ENCODE measurements at regions not wholly inside any gene's neighbourhood (a gene's known extent, or its start where the extent isn't known, plus 50 kb on each side); places are given as distances from the start of the nearest gene placed in this dataset.

GRCh38 chr18:71643822-71644221 lies 900.3 kb downstream of the CBLN2 start:
- Histone ChIP-seq H3K36me3 (ENCODE audit: control insufficient read depth in 2 of 2, insufficient read depth in 2 of 2, low read length in 1 of 2) (no peaks in the 10 kb centered on the region), H3K4me3 (ENCODE audit: low read depth in 1 of 2, low read length in 2 of 2) (no peak overlapping the region), H3K4me1 (ENCODE audit: control insufficient read depth in 2 of 2, insufficient read depth in 2 of 2, low read length in 1 of 2) (no peaks in the 10 kb centered on the region), H3K27me3 (ENCODE audit: control insufficient read depth in 1 of 2, insufficient read depth in 2 of 2, low read length in 2 of 2) (no peaks in the 10 kb centered on the region), H3K27ac (ENCODE audit: low read depth in 2 of 2, low read length in 1 of 2) (no peak overlapping the region), H3K9me3 (ENCODE audit: control insufficient read depth in 2 of 2, insufficient read depth in 1 of 2, low read depth in 1 of 2, low read length in 1 of 2) (peaks cover 0 to 2% of the 10 kb centered on the region in 2 donors)
- WGBS, 2 donors = 92 to 94% methylated on average over 12 of the region's 12 CpGs

DNA sequence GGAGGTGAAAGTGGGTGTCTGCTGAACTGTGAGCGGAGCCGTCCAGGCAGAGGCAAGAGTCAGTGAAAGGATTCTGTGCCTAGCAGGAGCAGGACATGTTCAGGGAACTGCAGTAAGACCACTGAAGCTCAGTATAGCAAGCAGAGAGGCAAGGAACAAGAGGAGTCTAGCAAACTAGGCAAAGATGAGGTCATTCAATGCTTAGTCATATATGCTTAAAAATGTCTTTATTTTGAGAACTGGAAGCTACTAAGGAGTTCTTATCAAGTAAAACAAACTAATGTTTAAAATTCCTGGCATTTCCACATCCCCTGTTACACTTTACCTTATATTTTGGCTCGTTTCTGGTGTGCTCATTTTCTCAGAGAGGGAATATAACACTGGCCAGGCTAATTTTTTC lies 913.4 kb downstream of the CBLN2 start:
- Histone ChIP-seq H3K36me3 (ENCODE audit: control insufficient read depth in 2 of 2, insufficient read depth in 2 of 2, low read length in 1 of 2) (no peaks in the 10 kb centered on the region), H3K4me1 (ENCODE audit: control insufficient read depth in 2 of 2, insufficient read depth in 2 of 2, low read length in 1 of 2) (no peaks in the 10 kb centered on the region), H3K27ac (ENCODE audit: low read depth in 2 of 2, low read length in 1 of 2) (no peak overlapping the region), H3K27me3 (ENCODE audit: control insufficient read depth in 1 of 2, insufficient read depth in 2 of 2, low read length in 2 of 2) (no peaks in the 10 kb centered on the region), H3K9me3 (ENCODE audit: control insufficient read depth in 2 of 2, insufficient read depth in 1 of 2, low read depth in 1 of 2, low read length in 1 of 2) (no peaks in the 10 kb centered on the region), H3K4me3 (ENCODE audit: low read depth in 1 of 2, low read length in 2 of 2) (no peak overlapping the region)
- WGBS, 2 donors = 69% methylated on average over 3 of the region's 3 CpGs

- Histone ChIP-seq H3K4me3 (ENCODE audit: low read depth in 1 of 2, low read length in 2 of 2) (no peak overlapping the region), H3K9me3 (ENCODE audit: control insufficient read depth in 2 of 2, insufficient read depth in 1 of 2, low read depth in 1 of 2, low read length in 1 of 2) (peaks cover 0 to 4% of the 10 kb centered on the region in 2 donors), H3K27ac (ENCODE audit: low read depth in 2 of 2, low read length in 1 of 2) (no peak overlapping the region), H3K4me1 (ENCODE audit: control insufficient read depth in 2 of 2, insufficient read depth in 2 of 2, low read length in 1 of 2) (no peaks in the 10 kb centered on the region), H3K36me3 (ENCODE audit: control insufficient read depth in 2 of 2, insufficient read depth in 2 of 2, low read length in 1 of 2) (no peaks in the 10 kb centered on the region), H3K27me3 (ENCODE audit: control insufficient read depth in 1 of 2, insufficient read depth in 2 of 2, low read length in 2 of 2) (no peaks in the 10 kb centered on the region)
- WGBS, 2 donors = 76 to 81% methylated on average over 1 of the region's 1 CpG
Measured at GRCh38 chr18:71625556-71626090, 918.5 kb downstream of the CBLN2 start.

DNA sequence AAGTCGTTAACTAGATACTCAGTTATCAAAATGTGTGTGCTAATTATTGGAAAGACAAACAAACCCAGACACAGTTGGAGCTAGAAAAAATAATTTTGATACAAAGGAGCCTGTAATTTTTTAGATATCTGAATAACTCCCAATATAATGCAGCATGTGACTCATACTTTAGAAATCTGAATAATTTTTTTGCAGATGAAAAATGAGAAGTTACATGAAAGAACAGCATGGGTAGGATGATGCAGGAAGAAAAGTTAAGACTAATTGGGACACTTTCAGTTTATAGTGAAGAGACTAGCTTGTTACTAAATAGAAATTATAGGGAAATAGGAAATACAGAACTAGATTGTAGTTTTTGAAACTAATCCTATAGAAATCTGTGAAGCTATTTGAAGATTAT lies 945.8 kb downstream of the CBLN2 start:
- 25 to 42% methylated on average over 1 of the region's 1 CpG for WGBS, 2 donors
- Histone ChIP-seq H3K27ac (ENCODE audit: low read depth in 2 of 2, low read length in 1 of 2) (no peak overlapping the region), H3K4me1 (ENCODE audit: control insufficient read depth in 2 of 2, insufficient read depth in 2 of 2, low read length in 1 of 2) (no peaks in the 10 kb centered on the region), H3K9me3 (ENCODE audit: control insufficient read depth in 2 of 2, insufficient read depth in 1 of 2, low read depth in 1 of 2, low read length in 1 of 2) (no peaks in the 10 kb centered on the region), H3K4me3 (ENCODE audit: low read depth in 1 of 2, low read length in 2 of 2) (no peak overlapping the region), H3K27me3 (ENCODE audit: control insufficient read depth in 1 of 2, insufficient read depth in 2 of 2, low read length in 2 of 2) (no peaks in the 10 kb centered on the region), H3K36me3 (ENCODE audit: control insufficient read depth in 2 of 2, insufficient read depth in 2 of 2, low read length in 1 of 2) (no peaks in the 10 kb centered on the region)

DNA sequence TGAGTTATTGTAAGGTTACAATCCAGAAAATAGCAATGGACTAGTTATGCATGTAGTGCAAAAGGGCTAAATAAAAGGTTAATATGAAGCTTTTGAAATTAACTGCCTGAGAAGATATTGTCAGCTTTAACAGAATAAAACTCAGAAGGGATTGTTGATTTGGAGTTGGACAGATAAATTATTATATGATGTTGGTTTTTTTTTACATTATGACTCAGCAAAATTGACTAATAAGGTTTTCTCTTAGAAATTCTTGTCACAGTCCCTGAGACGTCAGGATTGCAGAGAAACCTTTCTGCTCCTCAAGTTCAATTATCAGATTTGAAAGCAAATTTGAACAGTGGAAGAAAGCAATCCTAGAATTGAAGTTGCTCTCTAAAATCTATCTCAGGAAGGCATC lies 946.9 kb downstream of the CBLN2 start:
- WGBS, 2 donors = 39 to 50% methylated on average over 1 of the region's 1 CpG
- Histone ChIP-seq H3K4me1 (ENCODE audit: control insufficient read depth in 2 of 2, insufficient read depth in 2 of 2, low read length in 1 of 2) (no peaks in the 10 kb centered on the region), H3K36me3 (ENCODE audit: control insufficient read depth in 2 of 2, insufficient read depth in 2 of 2, low read length in 1 of 2) (no peaks in the 10 kb centered on the region), H3K9me3 (ENCODE audit: control insufficient read depth in 2 of 2, insufficient read depth in 1 of 2, low read depth in 1 of 2, low read length in 1 of 2) (no peaks in the 10 kb centered on the region), H3K27me3 (ENCODE audit: control insufficient read depth in 1 of 2, insufficient read depth in 2 of 2, low read length in 2 of 2) (no peaks in the 10 kb centered on the region), H3K4me3 (ENCODE audit: low read depth in 1 of 2, low read length in 2 of 2) (no peak overlapping the region), H3K27ac (ENCODE audit: low read depth in 2 of 2, low read length in 1 of 2) (no peak overlapping the region)

DNA sequence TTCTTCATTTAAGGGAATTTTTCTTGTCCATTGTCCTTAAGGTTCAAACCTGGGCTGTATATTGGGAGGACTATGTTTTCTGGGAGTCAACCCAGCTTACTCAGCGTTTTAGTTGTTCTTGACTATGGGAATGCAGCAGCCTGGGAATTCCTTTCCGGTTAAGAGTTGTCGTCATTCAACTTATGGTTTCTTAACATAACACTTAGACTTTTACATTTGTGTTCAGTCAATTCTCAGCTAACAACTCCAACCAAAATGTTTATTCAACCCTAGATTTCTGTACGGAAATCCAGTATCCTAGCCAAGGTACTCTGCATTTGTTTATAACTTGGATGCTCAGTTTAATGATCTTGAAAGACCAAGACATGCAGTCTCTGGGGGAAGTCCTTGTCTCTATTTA lies 960.9 kb downstream of the CBLN2 start:
- H3K4me3 ChIP-seq (ENCODE audit: low read depth in 1 of 2, low read length in 2 of 2) = no peak overlapping the region
- no peaks in the 10 kb centered on the region for H3K27me3 ChIP-seq (ENCODE audit: control insufficient read depth in 1 of 2, insufficient read depth in 2 of 2, low read length in 2 of 2)
- peaks cover 0 to 2% of the 10 kb centered on the region in 2 donors for H3K9me3 ChIP-seq (ENCODE audit: control insufficient read depth in 2 of 2, insufficient read depth in 1 of 2, low read depth in 1 of 2, low read length in 1 of 2)
- H3K27ac ChIP-seq (ENCODE audit: low read depth in 2 of 2, low read length in 1 of 2) = no peak overlapping the region
- 67 to 70% methylated on average over 4 of the region's 4 CpGs for WGBS, 2 donors
- no peaks in the 10 kb centered on the region for H3K4me1 ChIP-seq (ENCODE audit: control insufficient read depth in 2 of 2, insufficient read depth in 2 of 2, low read length in 1 of 2)
- H3K36me3 ChIP-seq (ENCODE audit: control insufficient read depth in 2 of 2, insufficient read depth in 2 of 2, low read length in 1 of 2) = no peaks in the 10 kb centered on the region

DNA sequence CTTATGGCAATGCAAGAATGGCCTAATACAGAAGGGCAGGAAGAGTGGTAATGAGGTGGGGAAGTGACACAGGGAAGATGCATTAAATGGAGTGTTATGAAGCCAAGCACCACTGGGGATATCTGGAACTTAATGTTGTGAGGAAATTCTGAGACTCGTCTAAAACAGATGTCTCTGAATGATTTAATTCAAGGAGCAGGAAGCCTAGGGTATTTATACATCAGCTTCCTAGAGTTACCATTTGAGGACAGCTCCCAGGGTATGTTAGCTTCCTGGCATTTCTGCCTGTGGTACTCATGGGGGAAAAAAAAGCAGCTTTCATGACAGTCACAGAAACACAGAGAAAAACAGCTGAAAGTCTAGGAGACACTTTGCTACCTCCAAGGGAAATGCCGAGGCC lies 989.5 kb downstream of the CBLN2 start:
- Histone ChIP-seq H3K4me3 (ENCODE audit: low read depth in 1 of 2, low read length in 2 of 2) (no peak overlapping the region), H3K27ac (ENCODE audit: low read depth in 2 of 2, low read length in 1 of 2) (no peak overlapping the region), H3K27me3 (ENCODE audit: control insufficient read depth in 1 of 2, insufficient read depth in 2 of 2, low read length in 2 of 2) (no peaks in the 10 kb centered on the region), H3K9me3 (ENCODE audit: control insufficient read depth in 2 of 2, insufficient read depth in 1 of 2, low read depth in 1 of 2, low read length in 1 of 2) (peaks cover 2 to 8% of the 10 kb centered on the region in 2 donors), H3K36me3 (ENCODE audit: control insufficient read depth in 2 of 2, insufficient read depth in 2 of 2, low read length in 1 of 2) (no peaks in the 10 kb centered on the region), H3K4me1 (ENCODE audit: control insufficient read depth in 2 of 2, insufficient read depth in 2 of 2, low read length in 1 of 2) (no peaks in the 10 kb centered on the region)
- WGBS, 2 donors = 62 to 65% methylated on average over 2 of the region's 2 CpGs

DNA sequence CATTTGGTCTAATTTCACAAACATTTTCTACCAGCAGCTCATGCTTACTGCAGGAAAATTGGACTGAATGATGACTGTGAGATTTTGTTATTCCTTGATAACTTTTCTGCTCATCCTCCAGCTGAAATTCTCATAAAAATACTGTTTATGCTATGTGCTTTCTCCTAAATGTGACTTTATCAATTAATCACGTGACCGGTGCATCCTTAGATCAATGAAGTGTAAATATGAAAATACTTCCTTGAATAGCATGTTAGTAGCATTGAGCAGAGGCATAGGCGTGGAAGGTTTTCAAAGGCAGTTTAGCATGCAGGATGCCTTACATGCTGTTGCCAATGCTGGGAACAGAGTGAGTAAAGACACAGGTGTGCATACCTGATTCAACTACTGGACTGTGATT lies 1002.5 kb downstream of the CBLN2 start:
- 65 to 81% methylated on average over 3 of the region's 3 CpGs for WGBS, 2 donors
- H3K27ac ChIP-seq (ENCODE audit: low read depth in 2 of 2, low read length in 1 of 2) = no peak overlapping the region
- H3K27me3 ChIP-seq (ENCODE audit: control insufficient read depth in 1 of 2, insufficient read depth in 2 of 2, low read length in 2 of 2) = no peaks in the 10 kb centered on the region
- H3K9me3 ChIP-seq (ENCODE audit: control insufficient read depth in 2 of 2, insufficient read depth in 1 of 2, low read depth in 1 of 2, low read length in 1 of 2) = no peaks in the 10 kb centered on the region
- no peaks in the 10 kb centered on the region for H3K4me1 ChIP-seq (ENCODE audit: control insufficient read depth in 2 of 2, insufficient read depth in 2 of 2, low read length in 1 of 2)
- H3K36me3 ChIP-seq (ENCODE audit: control insufficient read depth in 2 of 2, insufficient read depth in 2 of 2, low read length in 1 of 2) = no peaks in the 10 kb centered on the region
- H3K4me3 ChIP-seq (ENCODE audit: low read depth in 1 of 2, low read length in 2 of 2) = no peak overlapping the region

- H3K4me1 ChIP-seq (ENCODE audit: control insufficient read depth in 2 of 2, insufficient read depth in 2 of 2, low read length in 1 of 2) = no peaks in the 10 kb centered on the region
- no peaks in the 10 kb centered on the region for H3K27me3 ChIP-seq (ENCODE audit: control insufficient read depth in 1 of 2, insufficient read depth in 2 of 2, low read length in 2 of 2)
- no peaks in the 10 kb centered on the region for H3K9me3 ChIP-seq (ENCODE audit: control insufficient read depth in 2 of 2, insufficient read depth in 1 of 2, low read depth in 1 of 2, low read length in 1 of 2)
- H3K27ac ChIP-seq (ENCODE audit: low read depth in 2 of 2, low read length in 1 of 2) = no peak overlapping the region
- H3K4me3 ChIP-seq (ENCODE audit: low read depth in 1 of 2, low read length in 2 of 2) = no peak overlapping the region
- no peaks in the 10 kb centered on the region for H3K36me3 ChIP-seq (ENCODE audit: control insufficient read depth in 2 of 2, insufficient read depth in 2 of 2, low read length in 1 of 2)
- 39 to 48% methylated on average over 3 of the region's 3 CpGs for WGBS, 2 donors
Measured at GRCh38 chr18:71529703-71530303, 1014.3 kb downstream of the CBLN2 start.
